Fibroblast of the aortic adventitia (primary cell): ENCODE measurements at regions not wholly inside any gene's neighbourhood (a gene's known extent, or its start where the extent isn't known, plus 50 kb on each side); places are given as distances from the start of the nearest gene placed in this dataset.

Source experiments
- DNase-seq: peaks from one replicate; pipeline ENCODE4 v3.0.0-alpha.2; 2010; ENCODE audit warnings: low read depth
- H3K4me3 ChIP-seq: 2 replicates; pipeline ENCODE4 v1.5.1; 2011; ENCODE audit warnings: low read depth, mild to moderate bottlenecking, control low read depth, low read length, moderate library complexity
- CTCF ChIP-seq: IDR thresholded peaks from 2 replicates; pipeline ENCODE4 v1.5.1; 2011; ENCODE audit warnings: mild to moderate bottlenecking, low read length, control low read depth, inconsistent platforms; ENCODE audit not compliant: insufficient read depth

- TF ChIP-seq CTCF, result no peak
- DNase-seq, result no peak
- no peak overlapping the region for H3K4me3 ChIP-seq
These were observed 93.9 kb upstream of the AMN1 start for GRCh38 chr12:31822761-31823160.

- no peak for DNase-seq
- TF ChIP-seq CTCF, result no peak
- no peak overlapping the region for H3K4me3 ChIP-seq
These were observed 92.7 kb upstream of the AMN1 start for GRCh38 chr12:31821484-31821883.

GRCh38 chr12:31820832-31821231 lies 92.0 kb upstream of the AMN1 start:
- no peak for DNase-seq
- no peak overlapping the region for H3K4me3 ChIP-seq
- no peak for TF ChIP-seq CTCF

GRCh38 chr12:31819427-31819826 lies 90.6 kb upstream of the AMN1 start:
- DNase-seq, result no peak
- no peak overlapping the region for H3K4me3 ChIP-seq
- TF ChIP-seq CTCF, result no peak

- H3K4me3 ChIP-seq, result no peak overlapping the region
- no peak for TF ChIP-seq CTCF
- DNase-seq, result no peak
These were observed 89.9 kb upstream of the AMN1 start for GRCh38 chr12:31818623-31819268.

- TF ChIP-seq CTCF, result no peak
- H3K4me3 ChIP-seq, result no peak overlapping the region
- no peak for DNase-seq
These were observed 88.3 kb upstream of the AMN1 start for GRCh38 chr12:31817120-31817519.

- DNase-seq, result no peak
- no peak overlapping the region for H3K4me3 ChIP-seq
- TF ChIP-seq CTCF, result no peak
These were observed 86.3 kb upstream of the AMN1 start for GRCh38 chr12:31815096-31815495.
